DOHH2 (cell line): ENCODE measurements at regions not wholly inside any gene's neighbourhood (a gene's known extent, or its start where the extent isn't known, plus 50 kb on each side); places are given as distances from the start of the nearest gene placed in this dataset.

Source experiments
- H3F3A ChIP-seq: fragments of 200-600 bp; sonication (generic), shearing (Covaris generic); 2 replicates; pipeline ENCODE4 v1.6.0; 2016; ENCODE audit warnings: antibody characterized with exemption, mild to moderate bottlenecking; ENCODE audit not compliant: control insufficient read depth, insufficient read depth
- H3K27ac ChIP-seq: fragments of 200-600 bp; sonication (generic); 2 replicates; pipeline ENCODE4 v1.5.1; 2014; ENCODE audit warnings: low read depth, mild to moderate bottlenecking, low read length, moderate library complexity
- H3K27me3 ChIP-seq: fragments of 200-600 bp; sonication (generic); 2 replicates; pipeline ENCODE4 v1.6.1; 2014; ENCODE audit warnings: mild to moderate bottlenecking, low read length, mixed read lengths; ENCODE audit not compliant: control insufficient read depth
- H3K36me3 ChIP-seq: fragments of 200-600 bp; sonication (generic); 2 replicates; pipeline ENCODE4 v1.6.1; 2014; ENCODE audit warnings: mild to moderate bottlenecking, low read length, moderate library complexity, mixed read lengths; ENCODE audit not compliant: control insufficient read depth
- H3K4me1 ChIP-seq: fragments of 200-600 bp; sonication (generic); 2 replicates; pipeline ENCODE4 v1.6.1; 2014; ENCODE audit warnings: mild to moderate bottlenecking, low read length, mixed read lengths; ENCODE audit not compliant: control insufficient read depth
- H3K4me2 ChIP-seq: fragments of 200-600 bp; sonication (generic); 2 replicates; pipeline ENCODE4 v1.6.0; 2014; ENCODE audit warnings: mild to moderate bottlenecking, low read length, moderate library complexity
- H3K4me3 ChIP-seq: fragments of 200-600 bp; sonication (generic); 2 replicates; pipeline ENCODE4 v1.5.1; 2014; ENCODE audit warnings: mild to moderate bottlenecking, low read length, mixed read lengths
- H3K79me2 ChIP-seq: fragments of 200-600 bp; sonication (generic); 2 replicates; pipeline ENCODE4 v1.6.1; 2014; ENCODE audit warnings: mild to moderate bottlenecking, low read length, mixed read lengths; ENCODE audit not compliant: control insufficient read depth
- H3K9me2 ChIP-seq: fragments of 200-600 bp; sonication (generic); replicated peaks from 2 replicates; pipeline ENCODE4 v1.6.1; 2014; ENCODE audit warnings: mild to moderate bottlenecking, low read length, mixed read lengths; ENCODE audit not compliant: control insufficient read depth
- H3K9me3 ChIP-seq: fragments of 200-600 bp; sonication (generic); 2 replicates; pipeline ENCODE4 v1.6.1; 2014; ENCODE audit warnings: antibody characterized with exemption, low read length, mixed read lengths; ENCODE audit not compliant: control insufficient read depth, insufficient read depth
- H4K20me1 ChIP-seq: fragments of 200-600 bp; sonication (generic); 2 replicates; pipeline ENCODE4 v1.6.0; 2014; ENCODE audit warnings: low read depth, mild to moderate bottlenecking, antibody characterized with exemption, low read length, moderate library complexity; ENCODE audit not compliant: control insufficient read depth, insufficient read depth
- CTCF ChIP-seq: fragments of 200-600 bp; sonication (generic); IDR thresholded peaks from one replicate; pipeline ENCODE4 v1.5.1; 2014; ENCODE audit warnings: antibody characterized with exemption, mild to moderate bottlenecking, low read depth, low read length; ENCODE audit not compliant: poor library complexity, severe bottlenecking
- EZH2phosphoT487 ChIP-seq: fragments of 200-600 bp; sonication (generic); IDR thresholded peaks from 2 replicates; pipeline ENCODE4 v1.6.1; 2017; ENCODE audit warnings: borderline replicate concordance, mild to moderate bottlenecking, antibody characterized with exemption, low read length, moderate library complexity, mixed read lengths

GRCh38 chr6:167054987-167055386, 55.8 kb downstream of the CEP43 start:
- no peak overlapping the region for H3K4me3 ChIP-seq
- TF ChIP-seq CTCF = no peak
- H4K20me1 ChIP-seq = no peaks in the 10 kb centered on the region
- no peaks in the 10 kb centered on the region for H3K36me3 ChIP-seq
- H3K79me2 ChIP-seq = no peaks in the 10 kb centered on the region
- no peaks in the 10 kb centered on the region for H3K9me2 ChIP-seq
- no peaks in the 10 kb centered on the region for H3K27me3 ChIP-seq
- no peaks in the 10 kb centered on the region for H3F3A ChIP-seq
- peaks cover 20% of the 10 kb centered on the region for H3K4me1 ChIP-seq
- no peak overlapping the region for H3K4me2 ChIP-seq
- H3K9me3 ChIP-seq = no peaks in the 10 kb centered on the region
- no peak overlapping the region for H3K27ac ChIP-seq

- H3K4me3 ChIP-seq = no peak overlapping the region
- no peaks in the 10 kb centered on the region for H3K36me3 ChIP-seq
- peaks cover 6% of the 10 kb centered on the region for H3K4me1 ChIP-seq
- no peaks in the 10 kb centered on the region for H3K9me3 ChIP-seq
- no peaks in the 10 kb centered on the region for H3K27me3 ChIP-seq
- TF ChIP-seq CTCF (no peak), EZH2phosphoT487 (no peak)
- H3K9me2 ChIP-seq = no peaks in the 10 kb centered on the region
- no peaks in the 10 kb centered on the region for H3F3A ChIP-seq
- H3K79me2 ChIP-seq = no peaks in the 10 kb centered on the region
- no peak overlapping the region for H3K4me2 ChIP-seq
- H4K20me1 ChIP-seq = no peaks in the 10 kb centered on the region
- no peak overlapping the region for H3K27ac ChIP-seq
These were observed 57.2 kb downstream of the CEP43 start for GRCh38 chr6:167056370-167056769.

- H3K27ac ChIP-seq = no peak overlapping the region
- no peaks in the 10 kb centered on the region for H3K9me3 ChIP-seq
- no peaks in the 10 kb centered on the region for H4K20me1 ChIP-seq
- no peaks in the 10 kb centered on the region for H3K36me3 ChIP-seq
- no peak overlapping the region for H3K4me2 ChIP-seq
- H3K4me1 ChIP-seq = no peaks in the 10 kb centered on the region
- no peaks in the 10 kb centered on the region for H3F3A ChIP-seq
- H3K27me3 ChIP-seq = no peaks in the 10 kb centered on the region; the same call in 1 of the 2 replicates
- TF ChIP-seq CTCF (no peak), EZH2phosphoT487 (no peak)
- no peaks in the 10 kb centered on the region for H3K9me2 ChIP-seq
- no peaks in the 10 kb centered on the region for H3K79me2 ChIP-seq
- H3K4me3 ChIP-seq = no peak overlapping the region
These were observed 59.1 kb downstream of the CEP43 start for GRCh38 chr6:167058261-167058660.
